ENCODE measurements at regions not wholly inside any gene's neighbourhood (a gene's known extent, or its start where the extent isn't known, plus 50 kb on each side); places are given as distances from the start of the nearest gene placed in this dataset.

DNA sequence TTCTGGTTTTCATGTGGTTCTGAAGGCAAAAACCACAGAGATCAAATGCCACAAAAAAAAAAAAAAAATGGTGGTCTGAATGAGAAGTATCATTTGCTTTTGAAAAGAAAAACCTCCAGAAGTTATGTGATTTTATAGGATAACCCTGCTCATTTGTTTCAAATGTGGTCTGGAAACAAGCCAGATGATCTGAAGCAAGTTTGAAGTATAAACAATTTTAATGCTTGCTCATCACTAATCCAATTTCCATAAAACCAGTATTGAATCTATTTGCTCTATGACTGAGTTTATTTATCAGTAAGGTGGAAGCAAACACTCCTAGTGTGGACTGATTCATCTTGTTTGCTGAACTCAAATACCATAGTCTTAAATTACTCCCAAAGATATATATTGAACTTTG is 407.3 kb upstream of the FLRT2 start:
- no peak for DNase-seq (ENCODE audit: low read depth)
- Histone ChIP-seq H3K27me3 (ENCODE audit: control insufficient read depth, insufficient read depth, low read length) (no peaks in the 10 kb centered on the region), H3K4me3 (ENCODE audit: low read depth, low read length) (no peak overlapping the region), H3K36me3 (ENCODE audit: control insufficient read depth, insufficient read depth, low read length) (no peaks in the 10 kb centered on the region)
- TF ChIP-seq, protein P1, sequence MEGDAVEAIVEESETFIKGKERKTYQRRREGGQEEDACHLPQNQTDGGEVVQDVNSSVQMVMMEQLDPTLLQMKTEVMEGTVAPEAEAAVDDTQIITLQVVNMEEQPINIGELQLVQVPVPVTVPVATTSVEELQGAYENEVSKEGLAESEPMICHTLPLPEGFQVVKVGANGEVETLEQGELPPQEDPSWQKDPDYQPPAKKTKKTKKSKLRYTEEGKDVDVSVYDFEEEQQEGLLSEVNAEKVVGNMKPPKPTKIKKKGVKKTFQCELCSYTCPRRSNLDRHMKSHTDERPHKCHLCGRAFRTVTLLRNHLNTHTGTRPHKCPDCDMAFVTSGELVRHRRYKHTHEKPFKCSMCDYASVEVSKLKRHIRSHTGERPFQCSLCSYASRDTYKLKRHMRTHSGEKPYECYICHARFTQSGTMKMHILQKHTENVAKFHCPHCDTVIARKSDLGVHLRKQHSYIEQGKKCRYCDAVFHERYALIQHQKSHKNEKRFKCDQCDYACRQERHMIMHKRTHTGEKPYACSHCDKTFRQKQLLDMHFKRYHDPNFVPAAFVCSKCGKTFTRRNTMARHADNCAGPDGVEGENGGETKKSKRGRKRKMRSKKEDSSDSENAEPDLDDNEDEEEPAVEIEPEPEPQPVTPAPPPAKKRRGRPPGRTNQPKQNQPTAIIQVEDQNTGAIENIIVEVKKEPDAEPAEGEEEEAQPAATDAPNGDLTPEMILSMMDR (IDR thresholded peaks at IDR 0.05; ENCODE audit: insufficient read depth, low read length, poor library complexity, severe bottlenecking), result no peak

- Histone ChIP-seq H3K27me3 (ENCODE audit: control insufficient read depth, insufficient read depth, low read length) (no peaks in the 10 kb centered on the region), H3K36me3 (ENCODE audit: control insufficient read depth, insufficient read depth, low read length) (no peaks in the 10 kb centered on the region), H3K4me3 (ENCODE audit: low read depth, low read length) (no peak overlapping the region)
- TF ChIP-seq, protein P1 (IDR thresholded peaks at IDR 0.05; ENCODE audit: insufficient read depth, low read length, poor library complexity, severe bottlenecking), result no peak
- DNase-seq (ENCODE audit: low read depth), result no peak
These were observed 406.2 kb upstream of the FLRT2 start for GRCh38 chr14:85123755-85124154.

DNA sequence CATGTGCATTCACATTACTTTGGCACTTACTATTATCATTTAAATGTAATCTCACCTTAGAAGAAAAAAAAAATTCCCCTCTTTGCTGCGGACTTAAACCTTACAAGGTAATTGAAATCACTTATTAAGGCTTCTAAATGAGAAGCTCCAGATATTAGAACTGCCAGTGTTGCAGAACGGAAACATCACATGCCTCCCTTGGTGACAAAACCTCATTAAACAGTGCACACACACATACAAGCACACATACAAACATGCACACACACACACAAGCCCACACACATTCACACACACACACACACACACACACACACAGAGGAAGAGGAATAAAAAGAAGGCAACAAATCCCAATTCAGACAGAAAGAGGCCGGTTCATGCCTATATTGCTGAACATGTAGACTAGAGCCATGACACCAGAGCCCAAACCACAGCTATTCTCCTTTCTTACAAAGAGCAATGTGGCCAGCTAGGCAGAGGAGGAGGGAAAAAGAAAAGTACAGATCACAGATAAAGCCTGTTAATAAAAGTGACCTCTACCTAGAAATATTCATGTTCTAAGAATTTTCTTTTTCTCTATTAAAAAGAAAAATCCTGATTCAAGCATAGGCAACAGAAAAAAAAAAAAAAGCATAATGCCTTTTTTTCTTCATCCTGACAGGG is 405.2 kb upstream of the FLRT2 start:
- TF ChIP-seq, protein P1 (IDR thresholded peaks at IDR 0.05; ENCODE audit: insufficient read depth, low read length, poor library complexity, severe bottlenecking), result no peak
- Histone ChIP-seq H3K27me3 (ENCODE audit: control insufficient read depth, insufficient read depth, low read length) (no peaks in the 10 kb centered on the region), H3K36me3 (ENCODE audit: control insufficient read depth, insufficient read depth, low read length) (no peaks in the 10 kb centered on the region), H3K4me3 (ENCODE audit: low read depth, low read length) (no peak overlapping the region)
- DNase-seq (ENCODE audit: low read depth), result no peak

- H3K36me3 ChIP-seq (ENCODE audit: control insufficient read depth, insufficient read depth, low read length), result no peaks in the 10 kb centered on the region
- H3K27me3 ChIP-seq (ENCODE audit: control insufficient read depth, insufficient read depth, low read length), result no peaks in the 10 kb centered on the region
- TF ChIP-seq, protein P1 (IDR thresholded peaks at IDR 0.05; ENCODE audit: insufficient read depth, low read length, poor library complexity, severe bottlenecking), result no peak
- DNase-seq (ENCODE audit: low read depth), result no peak
- H3K4me3 ChIP-seq (ENCODE audit: low read depth, low read length), result no peak overlapping the region
These were observed 404.7 kb upstream of the FLRT2 start for GRCh38 chr14:85125291-85125670.

GRCh38 chr14:85129921-85130320 is 400.0 kb upstream of the FLRT2 start:
- TF ChIP-seq, protein P1 (IDR thresholded peaks at IDR 0.05; ENCODE audit: insufficient read depth, low read length, poor library complexity, severe bottlenecking), result no peak
- no peak for DNase-seq (ENCODE audit: low read depth)
- Histone ChIP-seq H3K4me3 (ENCODE audit: low read depth, low read length) (no peak overlapping the region), H3K36me3 (ENCODE audit: control insufficient read depth, insufficient read depth, low read length) (no peaks in the 10 kb centered on the region), H3K27me3 (ENCODE audit: control insufficient read depth, insufficient read depth, low read length) (no peaks in the 10 kb centered on the region)

Measured in kidney epithelial cell (primary cell).